Mucosa of gallbladder (tissue), 1 donor: ENCODE measurements at regions not wholly inside any gene's neighbourhood (a gene's known extent, or its start where the extent isn't known, plus 50 kb on each side); places are given as distances from the start of the nearest gene placed in this dataset.

Source experiments
- DNase-seq: peaks from one replicate; pipeline ENCODE4 v3.0.0-alpha.2; 2020; ENCODE audit warnings: low spot score
- donor health status: DM: no; HTN: no; CAD: no.

- no peak for DNase-seq
Measured at GRCh38 chr11:134908583-134908982, 496.5 kb upstream of the B3GAT1 start.

- DNase-seq = no peak
Measured at GRCh38 chr11:134907636-134908035, 495.6 kb upstream of the B3GAT1 start.

GRCh38 chr11:134906356-134906955 is 494.4 kb upstream of the B3GAT1 start:
- no peak for DNase-seq

- no peak for DNase-seq
Measured at GRCh38 chr11:134905928-134906327, 493.9 kb upstream of the B3GAT1 start.

GRCh38 chr11:134905517-134905916 is 493.5 kb upstream of the B3GAT1 start:
- DNase-seq = no peak

- DNase-seq = no peak
Measured at GRCh38 chr11:134904103-134904790, 492.2 kb upstream of the B3GAT1 start.

- no peak for DNase-seq
Measured at GRCh38 chr11:134901955-134902918, 490.2 kb upstream of the B3GAT1 start.

GRCh38 chr11:134901542-134901941 is 489.5 kb upstream of the B3GAT1 start:
- no peak for DNase-seq

GRCh38 chr11:134893810-134894685 is 482.0 kb upstream of the B3GAT1 start:
- DNase-seq = no peak

- no peak for DNase-seq
Measured at GRCh38 chr11:134890446-134890845, 478.4 kb upstream of the B3GAT1 start.

GRCh38 chr11:134889832-134890231 is 477.8 kb upstream of the B3GAT1 start:
- DNase-seq = no peak

- DNase-seq = no peak
Measured at GRCh38 chr11:134888821-134889220, 476.8 kb upstream of the B3GAT1 start.

- no peak for DNase-seq
Measured at GRCh38 chr11:134887896-134888295, 475.9 kb upstream of the B3GAT1 start.

GRCh38 chr11:134883484-134883883 is 471.4 kb upstream of the B3GAT1 start:
- no peak for DNase-seq

- DNase-seq = no peak
Measured at GRCh38 chr11:134882671-134883297, 470.7 kb upstream of the B3GAT1 start.

GRCh38 chr11:134882141-134882540 is 470.1 kb upstream of the B3GAT1 start:
- DNase-seq = no peak

GRCh38 chr11:134880788-134881187 is 468.7 kb upstream of the B3GAT1 start:
- DNase-seq = no peak

- DNase-seq = no peak
Measured at GRCh38 chr11:134879931-134880330, 467.9 kb upstream of the B3GAT1 start.

GRCh38 chr11:134879341-134879740 is 467.3 kb upstream of the B3GAT1 start:
- DNase-seq = no peak

GRCh38 chr11:134878785-134879184 is 466.7 kb upstream of the B3GAT1 start:
- DNase-seq = no peak

- no peak for DNase-seq
Measured at GRCh38 chr11:134876226-134876625, 464.2 kb upstream of the B3GAT1 start.
